GM12872 (cell line): ENCODE measurements at regions not wholly inside any gene's neighbourhood (a gene's known extent, or its start where the extent isn't known, plus 50 kb on each side); places are given as distances from the start of the nearest gene placed in this dataset.

Experiments
- TF ChIP-seq, protein P1 (sequence below): IDR thresholded peaks from 3 replicates; pipeline ENCODE4 v1.5.1; 2011; ENCODE audit warnings: low read depth, mild to moderate bottlenecking, low read length, moderate library complexity; ENCODE audit not compliant: insufficient read depth

DNA sequence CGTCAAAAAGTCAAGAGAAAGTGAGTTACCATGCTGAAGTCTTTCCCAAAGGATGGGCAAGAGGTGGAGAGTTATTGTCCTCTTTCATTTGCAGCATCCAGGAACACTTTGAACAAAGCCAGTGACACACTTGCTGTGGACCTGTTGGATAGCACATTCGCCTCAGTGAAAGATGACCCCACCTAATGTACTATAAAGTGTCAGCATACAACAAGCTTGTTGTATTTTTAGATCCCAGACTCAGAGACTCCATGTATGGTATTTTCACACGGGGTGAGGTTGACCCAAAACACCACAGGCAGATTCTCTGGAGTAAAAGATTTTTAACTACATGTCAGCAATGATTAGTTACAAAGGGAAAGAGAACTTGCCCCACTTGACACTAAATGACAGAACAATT lies 273.8 kb downstream of the PTBP2 start:
- TF ChIP-seq, protein P1, sequence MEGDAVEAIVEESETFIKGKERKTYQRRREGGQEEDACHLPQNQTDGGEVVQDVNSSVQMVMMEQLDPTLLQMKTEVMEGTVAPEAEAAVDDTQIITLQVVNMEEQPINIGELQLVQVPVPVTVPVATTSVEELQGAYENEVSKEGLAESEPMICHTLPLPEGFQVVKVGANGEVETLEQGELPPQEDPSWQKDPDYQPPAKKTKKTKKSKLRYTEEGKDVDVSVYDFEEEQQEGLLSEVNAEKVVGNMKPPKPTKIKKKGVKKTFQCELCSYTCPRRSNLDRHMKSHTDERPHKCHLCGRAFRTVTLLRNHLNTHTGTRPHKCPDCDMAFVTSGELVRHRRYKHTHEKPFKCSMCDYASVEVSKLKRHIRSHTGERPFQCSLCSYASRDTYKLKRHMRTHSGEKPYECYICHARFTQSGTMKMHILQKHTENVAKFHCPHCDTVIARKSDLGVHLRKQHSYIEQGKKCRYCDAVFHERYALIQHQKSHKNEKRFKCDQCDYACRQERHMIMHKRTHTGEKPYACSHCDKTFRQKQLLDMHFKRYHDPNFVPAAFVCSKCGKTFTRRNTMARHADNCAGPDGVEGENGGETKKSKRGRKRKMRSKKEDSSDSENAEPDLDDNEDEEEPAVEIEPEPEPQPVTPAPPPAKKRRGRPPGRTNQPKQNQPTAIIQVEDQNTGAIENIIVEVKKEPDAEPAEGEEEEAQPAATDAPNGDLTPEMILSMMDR, result no peak

GRCh38 chr1:96996001-96996400 lies 274.4 kb downstream of the PTBP2 start:
- TF ChIP-seq, protein P1, result no peak

GRCh38 chr1:96997717-96998116 lies 276.1 kb downstream of the PTBP2 start:
- TF ChIP-seq, protein P1, result no peak

GRCh38 chr1:96998466-96998865 lies 276.9 kb downstream of the PTBP2 start:
- TF ChIP-seq, protein P1, result no peak

DNA sequence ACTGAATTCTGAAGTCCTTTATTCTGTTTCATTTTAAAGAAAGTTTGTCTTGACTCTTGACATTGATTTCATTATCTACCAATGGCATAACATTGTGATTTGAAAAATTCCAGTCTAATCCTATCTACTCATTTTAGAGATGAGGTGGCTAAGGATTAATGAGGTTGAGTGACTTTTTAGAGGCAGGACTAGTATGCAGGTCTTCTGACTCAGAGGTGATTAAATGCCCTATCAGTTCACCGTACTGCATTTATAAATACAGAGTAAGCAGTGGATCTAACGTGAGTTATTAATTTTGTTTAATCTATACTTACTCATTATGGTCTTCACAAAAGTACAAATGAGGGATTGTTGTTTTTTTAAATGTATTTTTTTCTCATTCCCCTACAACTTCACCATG lies 277.6 kb downstream of the PTBP2 start:
- TF ChIP-seq, protein P1, result no peak

DNA sequence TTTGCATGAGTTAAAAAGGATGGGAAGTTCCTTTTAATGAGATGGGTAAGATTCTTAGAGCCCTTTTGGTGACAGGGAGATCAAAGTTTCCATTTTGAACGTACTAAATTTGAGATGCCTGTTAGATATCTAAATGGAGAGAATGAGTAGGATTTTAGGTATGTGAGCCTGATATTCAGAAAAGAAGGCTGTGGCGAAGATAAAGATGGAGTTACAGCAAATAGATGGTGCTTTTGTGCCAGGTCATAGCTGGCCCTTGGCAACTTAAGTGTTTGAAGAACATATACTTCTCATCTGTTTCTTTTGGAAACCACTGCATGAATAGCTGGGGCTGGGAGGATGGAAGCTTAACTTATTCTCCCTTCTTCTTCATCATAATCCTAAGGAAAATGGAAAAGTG lies 282.5 kb downstream of the PTBP2 start:
- TF ChIP-seq, protein P1, result no peak

DNA sequence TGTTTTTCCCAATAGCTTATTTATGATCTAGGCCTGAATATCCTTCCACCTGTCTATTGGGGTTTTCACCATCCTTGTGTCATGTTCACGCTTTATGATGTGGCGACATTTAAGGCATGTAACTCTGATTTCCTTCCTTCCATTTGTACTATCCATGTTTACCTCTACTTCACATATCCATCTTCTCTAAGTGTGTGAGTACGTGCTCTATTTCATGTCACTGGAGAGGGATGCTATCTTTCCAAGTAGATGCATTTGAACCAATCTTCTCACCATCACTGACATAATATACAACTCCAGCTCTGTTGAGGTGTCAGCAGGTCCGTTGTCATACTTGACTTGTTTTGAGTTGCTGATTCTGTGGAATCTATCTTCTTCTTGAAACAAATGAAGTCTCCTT lies 283.2 kb downstream of the PTBP2 start:
- TF ChIP-seq, protein P1, result no peak

DNA sequence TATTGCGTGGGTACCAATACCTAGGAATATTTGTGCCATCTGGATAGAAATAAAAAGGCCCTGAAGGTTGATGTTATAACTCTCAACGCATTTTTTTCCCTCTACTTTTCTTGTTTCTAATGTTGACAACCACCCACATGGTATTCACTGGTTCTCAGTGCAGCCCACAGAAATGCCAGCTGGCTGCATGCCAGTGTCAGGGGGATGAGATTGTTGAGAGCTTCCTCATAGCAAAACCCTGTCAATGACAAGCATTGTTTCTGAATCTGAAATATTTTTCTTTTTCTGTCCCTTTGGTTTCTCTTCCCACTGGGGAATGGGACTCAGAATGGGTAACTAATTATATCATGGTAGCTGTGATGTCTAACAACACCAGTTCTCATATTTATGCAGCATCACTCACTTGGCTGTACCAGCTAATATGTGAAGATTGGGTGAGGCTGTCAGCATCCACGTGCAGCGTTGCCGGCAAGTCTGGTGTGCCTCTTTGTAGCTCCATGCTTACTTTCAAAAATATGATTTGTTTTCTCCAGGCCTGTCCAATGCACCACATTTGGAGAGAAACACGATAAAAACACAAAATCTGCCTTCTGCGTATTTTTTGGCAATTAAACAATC lies 284.6 kb downstream of the PTBP2 start:
- TF ChIP-seq, protein P1, result no peak
